ENCODE measurements at regions not wholly inside any gene's neighbourhood (a gene's known extent, or its start where the extent isn't known, plus 50 kb on each side); places are given as distances from the start of the nearest gene placed in this dataset.

DNA sequence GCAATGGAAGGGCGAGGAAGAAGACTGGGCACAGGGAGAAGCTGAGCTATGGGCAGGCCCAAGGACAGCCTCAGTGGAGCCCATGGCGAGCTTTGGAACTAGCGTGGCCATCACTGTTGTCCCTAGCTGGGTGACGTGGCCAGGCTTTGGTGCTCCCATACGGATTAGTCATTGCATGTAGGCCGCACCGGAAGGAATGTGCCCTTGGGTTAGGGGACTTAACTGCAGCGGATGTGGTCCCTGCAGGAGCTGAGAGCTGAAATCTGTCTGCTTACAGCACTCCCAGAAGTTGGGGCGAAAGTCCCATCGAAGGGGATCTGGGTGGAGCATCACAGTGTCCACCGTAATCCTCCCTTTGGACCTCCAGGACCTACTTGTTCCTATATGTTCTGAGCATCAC is 133.7 kb downstream of the PAPOLA start:
- DNase-seq (ENCODE audit: low read depth, low spot score), result no peak
- TF ChIP-seq, protein P1, sequence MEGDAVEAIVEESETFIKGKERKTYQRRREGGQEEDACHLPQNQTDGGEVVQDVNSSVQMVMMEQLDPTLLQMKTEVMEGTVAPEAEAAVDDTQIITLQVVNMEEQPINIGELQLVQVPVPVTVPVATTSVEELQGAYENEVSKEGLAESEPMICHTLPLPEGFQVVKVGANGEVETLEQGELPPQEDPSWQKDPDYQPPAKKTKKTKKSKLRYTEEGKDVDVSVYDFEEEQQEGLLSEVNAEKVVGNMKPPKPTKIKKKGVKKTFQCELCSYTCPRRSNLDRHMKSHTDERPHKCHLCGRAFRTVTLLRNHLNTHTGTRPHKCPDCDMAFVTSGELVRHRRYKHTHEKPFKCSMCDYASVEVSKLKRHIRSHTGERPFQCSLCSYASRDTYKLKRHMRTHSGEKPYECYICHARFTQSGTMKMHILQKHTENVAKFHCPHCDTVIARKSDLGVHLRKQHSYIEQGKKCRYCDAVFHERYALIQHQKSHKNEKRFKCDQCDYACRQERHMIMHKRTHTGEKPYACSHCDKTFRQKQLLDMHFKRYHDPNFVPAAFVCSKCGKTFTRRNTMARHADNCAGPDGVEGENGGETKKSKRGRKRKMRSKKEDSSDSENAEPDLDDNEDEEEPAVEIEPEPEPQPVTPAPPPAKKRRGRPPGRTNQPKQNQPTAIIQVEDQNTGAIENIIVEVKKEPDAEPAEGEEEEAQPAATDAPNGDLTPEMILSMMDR (IDR thresholded peaks at IDR 0.05; ENCODE audit: low read depth, low read length), result no peak
- in situ Hi-C loops (cut with HindIII; ENCODE audit: low sequenced_read_pairs), result no loop called here

DNA sequence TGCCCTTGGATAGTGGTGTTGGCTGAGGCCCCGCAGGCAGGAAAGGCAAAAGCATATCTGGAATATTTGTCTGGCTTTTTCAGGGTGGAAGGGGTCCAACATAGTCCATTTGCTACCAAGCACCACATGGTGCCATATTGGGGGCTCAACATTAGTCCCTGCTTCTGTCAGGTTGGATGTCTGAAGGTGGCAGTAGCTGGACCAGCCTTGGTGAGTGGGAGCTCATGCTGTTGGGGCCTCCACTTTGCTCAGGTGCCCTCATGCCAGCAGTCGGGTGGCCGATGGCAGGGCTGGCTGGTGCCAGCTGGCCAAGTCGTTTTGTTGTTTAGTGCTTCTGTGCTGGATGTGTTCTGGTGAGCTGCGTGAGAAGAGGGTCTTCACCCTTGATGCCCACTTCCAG is 135.3 kb downstream of the PAPOLA start:
- no peak overlapping the region for H3K4me3 ChIP-seq (ENCODE audit: low read depth, low read length)
- in situ Hi-C loops (cut with HindIII; ENCODE audit: low sequenced_read_pairs), result no loop called here
- TF ChIP-seq, protein P1 (IDR thresholded peaks at IDR 0.05; ENCODE audit: low read depth, low read length), result no peak
- DNase-seq (ENCODE audit: low read depth, low spot score), result no peak

More for the DNA sequence above, 133.7 kb downstream of the PAPOLA start:
- H3K4me3 ChIP-seq (ENCODE audit: low read depth, low read length), result no peak overlapping the region

DNA sequence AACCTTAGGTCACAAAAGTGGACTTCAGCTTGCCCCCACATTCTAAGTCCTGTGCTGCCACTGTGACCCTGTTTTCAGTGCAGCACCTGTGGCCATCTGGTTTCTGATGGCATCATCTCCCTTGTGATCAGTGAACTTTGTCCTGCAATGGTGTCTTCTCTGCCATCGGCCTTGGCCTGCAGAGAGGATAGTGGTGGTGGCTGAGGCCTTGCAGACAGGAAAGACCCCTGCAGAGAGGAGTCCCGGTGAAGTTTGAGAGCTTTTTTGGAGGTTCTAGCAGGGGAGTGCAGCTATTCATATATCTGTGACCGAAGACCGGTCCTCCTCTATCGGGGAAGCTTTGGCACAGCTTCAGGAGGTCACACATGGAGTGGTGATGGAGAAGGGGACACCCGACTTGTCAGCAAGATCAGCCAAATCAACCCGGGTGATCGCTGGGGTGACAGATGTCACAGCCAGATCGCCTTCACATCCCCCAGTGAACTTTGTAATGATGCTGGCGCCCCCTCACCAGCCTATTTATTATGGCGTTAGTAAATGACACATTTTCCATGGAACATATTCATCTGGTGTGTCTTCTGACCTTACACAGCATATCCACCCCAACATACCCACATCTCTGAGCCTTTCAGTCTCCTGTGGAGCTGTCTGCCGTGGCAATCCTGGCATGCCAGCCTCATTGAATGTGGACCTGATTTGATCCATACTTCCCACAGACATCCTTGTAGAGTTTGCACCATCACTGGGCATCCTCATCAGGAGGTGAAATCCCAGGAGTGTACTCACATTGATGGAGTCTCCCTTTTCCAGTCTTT is 136.1 kb downstream of the PAPOLA start:
- H3K4me3 ChIP-seq (ENCODE audit: low read depth, low read length), result no peak overlapping the region
- in situ Hi-C loops (cut with HindIII; ENCODE audit: low sequenced_read_pairs), result no loop called here
- TF ChIP-seq, protein P1 (IDR thresholded peaks at IDR 0.05; ENCODE audit: low read depth, low read length), result no peak
- DNase-seq (ENCODE audit: low read depth, low spot score), result no peak

DNA sequence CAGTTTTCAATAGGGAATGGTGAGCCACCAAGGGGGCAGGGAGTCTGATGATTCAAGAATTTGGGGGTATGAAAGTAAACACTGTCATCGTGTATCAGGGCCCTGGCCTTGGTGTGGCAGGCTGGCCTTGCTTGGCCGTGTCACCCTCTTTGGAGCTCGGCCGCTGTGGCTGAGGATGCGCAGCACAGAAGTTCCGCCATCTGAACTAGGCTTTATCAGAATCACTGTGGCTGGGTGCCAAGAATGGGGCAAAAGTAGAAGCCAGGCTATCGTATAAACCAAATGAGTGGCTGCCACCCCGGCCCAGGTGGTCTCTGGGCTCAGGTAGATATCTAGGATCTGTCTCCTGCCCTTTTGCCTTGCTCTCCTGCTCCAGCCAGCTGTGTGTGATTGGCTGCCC is 137.4 kb downstream of the PAPOLA start:
- TF ChIP-seq, protein P1 (IDR thresholded peaks at IDR 0.05; ENCODE audit: low read depth, low read length), result no peak
- in situ Hi-C loops (cut with HindIII; ENCODE audit: low sequenced_read_pairs), result no loop called here
- DNase-seq (ENCODE audit: low read depth, low spot score), result no peak

DNA sequence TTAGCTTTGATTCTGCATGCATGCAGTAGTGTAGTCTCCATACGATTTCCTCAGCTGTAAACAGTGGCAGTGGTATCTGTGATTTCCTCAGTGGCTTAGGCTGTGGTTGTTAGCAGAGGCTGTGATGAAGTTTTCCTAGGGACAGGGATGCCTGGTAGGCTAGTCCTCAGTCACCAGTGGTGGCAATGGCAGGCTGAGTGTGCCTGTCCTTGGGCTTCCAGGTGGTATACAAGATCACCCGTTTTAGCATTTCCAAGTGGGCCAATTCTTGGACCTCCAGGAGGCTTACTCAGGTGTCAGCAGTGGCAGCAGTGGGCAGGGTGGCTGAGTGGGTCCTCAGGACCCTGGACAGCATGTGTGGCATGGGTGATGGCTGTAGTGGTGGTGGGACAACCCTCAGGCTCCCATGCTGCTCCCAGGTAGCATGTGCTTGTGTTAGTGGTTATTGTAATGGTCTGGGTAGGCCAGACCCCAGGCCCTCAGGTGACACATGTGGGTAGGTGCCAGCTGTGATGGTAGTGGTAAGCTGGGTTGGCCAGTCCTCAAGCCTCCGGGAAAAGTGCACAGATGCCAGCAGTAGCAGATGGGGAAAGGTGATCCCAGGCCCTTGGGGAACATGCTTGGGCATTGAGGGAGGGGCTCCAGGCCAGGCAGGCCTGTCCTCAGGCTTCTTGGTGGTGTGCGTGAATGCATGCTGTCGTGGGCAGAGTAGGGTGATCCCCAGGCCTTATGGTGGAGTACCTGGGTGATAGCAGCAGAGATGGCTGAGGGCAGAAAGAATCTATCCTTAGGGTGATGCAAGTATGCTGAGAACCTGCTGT is 146.5 kb downstream of the PAPOLA start:
- TF ChIP-seq, protein P1 (IDR thresholded peaks at IDR 0.05; ENCODE audit: low read depth, low read length), result no peak
- DNase-seq (ENCODE audit: low read depth, low spot score), result no peak
- H3K4me3 ChIP-seq (ENCODE audit: low read depth, low read length), result no peak overlapping the region
- in situ Hi-C loops (cut with HindIII; ENCODE audit: low sequenced_read_pairs), result no loop called here

More for the DNA sequence above, 137.4 kb downstream of the PAPOLA start:
- H3K4me3 ChIP-seq (ENCODE audit: low read depth, low read length), result no peak overlapping the region

DNA sequence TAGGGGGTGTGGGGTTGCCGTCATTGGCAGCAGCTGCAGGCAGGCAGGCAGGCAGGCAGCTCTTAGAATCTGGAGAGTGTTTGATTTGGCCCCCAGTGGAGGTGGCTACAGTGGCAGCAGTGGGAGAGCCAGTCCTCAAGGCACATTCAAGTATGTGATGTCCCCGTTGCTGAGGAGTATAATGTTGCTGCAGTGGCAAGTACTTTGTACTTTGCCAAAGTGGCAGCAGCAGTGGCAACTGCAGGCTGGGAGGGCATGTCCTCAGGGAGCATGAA is 147.1 kb downstream of the PAPOLA start:
- H3K4me3 ChIP-seq (ENCODE audit: low read depth, low read length), result no peak overlapping the region
- TF ChIP-seq, protein P1 (IDR thresholded peaks at IDR 0.05; ENCODE audit: low read depth, low read length), result no peak
- in situ Hi-C loops (cut with HindIII; ENCODE audit: low sequenced_read_pairs), result no loop called here
- no peak for DNase-seq (ENCODE audit: low read depth, low spot score)
